Osteoblast (primary cell): ENCODE measurements at regions not wholly inside any gene's neighbourhood (a gene's known extent, or its start where the extent isn't known, plus 50 kb on each side); places are given as distances from the start of the nearest gene placed in this dataset.
A peak's percentile ranks its signal among the peaks of the same experiment; 100 is the strongest.
"Not testable (repeated sequence)": the region's sequence is repeated elsewhere in the genome, so short reads cannot be mapped to it uniquely, and the experiment has no call there.

Experiments used
- DNase-seq: peaks from one replicate; pipeline ENCODE4 v3.0.0; 2011; ENCODE audit warnings: low spot score, mixed read lengths; ENCODE audit not compliant: insufficient read length; ENCODE audit errors: missing footprints
- H2AFZ ChIP-seq: 2 replicates; pipeline ENCODE4 v1.6.0; 2011; ENCODE audit warnings: mild to moderate bottlenecking, low read length
- H3K27ac ChIP-seq: 2 replicates; pipeline ENCODE4 v1.5.1; 2011; ENCODE audit warnings: mild to moderate bottlenecking, low read depth, low read length, moderate library complexity
- H3K27me3 ChIP-seq: 2 replicates; pipeline ENCODE4 v1.6.0; 2012; ENCODE audit warnings: mild to moderate bottlenecking, control low read depth, inconsistent platforms, low read length, moderate library complexity; ENCODE audit not compliant: insufficient read depth
- H3K36me3 ChIP-seq: 2 replicates; pipeline ENCODE4 v1.5.1; 2011; ENCODE audit warnings: mild to moderate bottlenecking, low read length, control low read depth, moderate library complexity; ENCODE audit not compliant: insufficient read depth
- H3K4me1 ChIP-seq: 2 replicates; pipeline ENCODE4 v1.5.1; 2011; ENCODE audit warnings: mild to moderate bottlenecking, low read length, control low read depth, moderate library complexity; ENCODE audit not compliant: insufficient read depth
- H3K4me2 ChIP-seq: 2 replicates; pipeline ENCODE4 v1.6.0; 2011; ENCODE audit warnings: mild to moderate bottlenecking, low read length; ENCODE audit not compliant: insufficient read depth
- H3K4me3 ChIP-seq: fragments of 200-600 bp; sonication (generic); 3 replicates; pipeline ENCODE4 v1.5.1; 2012; ENCODE audit warnings: mild to moderate bottlenecking, low read length, inconsistent platforms; ENCODE audit not compliant: insufficient read depth
- H3K79me2 ChIP-seq: 2 replicates; pipeline ENCODE4 v1.6.0; 2012; ENCODE audit warnings: mild to moderate bottlenecking, low read length, control low read depth, inconsistent platforms; ENCODE audit not compliant: insufficient read depth
- H3K9me3 ChIP-seq: 2 replicates; pipeline ENCODE4 v1.5.1; 2011; ENCODE audit warnings: low read depth, low read length, control low read depth
- H4K20me1 ChIP-seq: 2 replicates; pipeline ENCODE4 v1.6.0; 2012; ENCODE audit warnings: mild to moderate bottlenecking, low read length, control low read depth; ENCODE audit not compliant: insufficient read depth
- CTCF ChIP-seq: IDR thresholded peaks from 2 replicates; pipeline ENCODE4 v1.5.1; 2011; ENCODE audit warnings: mild to moderate bottlenecking, low read depth, low read length, moderate library complexity; ENCODE audit errors: extremely low read depth

GRCh38 chr16:10323528-10323869 is 62.4 kb upstream of the ATF7IP2 start:
- no peak for DNase-seq
- TF ChIP-seq CTCF: no peak
- Histone ChIP-seq H3K4me1 (no peaks in the 10 kb centered on the region), H3K27me3 (no peaks in the 10 kb centered on the region), H3K27ac (no peak overlapping the region), H3K4me2 (no peak overlapping the region), H2AFZ (no peak overlapping the region), H3K36me3 (no peaks in the 10 kb centered on the region), H3K4me3 (no peak overlapping the region), H4K20me1 (no peaks in the 10 kb centered on the region), H3K79me2 (no peaks in the 10 kb centered on the region), H3K9me3 (no peaks in the 10 kb centered on the region)

- Histone ChIP-seq H3K27ac (no peak overlapping the region), H3K4me3 (no peak overlapping the region), H2AFZ (no peak overlapping the region), H3K4me1 (no peaks in the 10 kb centered on the region), H3K4me2 (no peak overlapping the region), H3K27me3 (no peaks in the 10 kb centered on the region), H3K9me3 (no peaks in the 10 kb centered on the region), H4K20me1 (no peaks in the 10 kb centered on the region), H3K36me3 (no peaks in the 10 kb centered on the region), H3K79me2 (no peaks in the 10 kb centered on the region)
- DNase-seq: no peak
- no peak for TF ChIP-seq CTCF
Measured at GRCh38 chr16:10324210-10324609, 61.7 kb upstream of the ATF7IP2 start.

- TF ChIP-seq CTCF: no peak
- Histone ChIP-seq H3K9me3 (no peaks in the 10 kb centered on the region), H3K36me3 (no peaks in the 10 kb centered on the region), H3K79me2 (no peaks in the 10 kb centered on the region), H3K4me2 (no peak overlapping the region), H3K4me1 (no peaks in the 10 kb centered on the region), H4K20me1 (no peaks in the 10 kb centered on the region), H2AFZ (no peak overlapping the region), H3K4me3 (no peak overlapping the region), H3K27ac (no peak overlapping the region), H3K27me3 (no peaks in the 10 kb centered on the region)
- no peak for DNase-seq
Measured at GRCh38 chr16:10325783-10326543, 59.9 kb upstream of the ATF7IP2 start.

- no peak overlapping the region for H3K27ac ChIP-seq
- H3K4me3 ChIP-seq: no peak overlapping the region
- no peaks in the 10 kb centered on the region for H4K20me1 ChIP-seq
- no peak for DNase-seq
- TF ChIP-seq CTCF: no peak
- H3K4me2 ChIP-seq: no peak overlapping the region
- H3K36me3 ChIP-seq: no peaks in the 10 kb centered on the region
- H3K79me2 ChIP-seq: no peaks in the 10 kb centered on the region
- no peaks in the 10 kb centered on the region for H3K4me1 ChIP-seq
- H3K9me3 ChIP-seq: no peaks in the 10 kb centered on the region
- no peaks in the 10 kb centered on the region for H3K27me3 ChIP-seq
- H2AFZ ChIP-seq: no peak overlapping the region
Measured at GRCh38 chr16:10326647-10327046, 59.2 kb upstream of the ATF7IP2 start.

GRCh38 chr16:10328291-10328690 is 57.6 kb upstream of the ATF7IP2 start:
- peak overlapping the region; percentile 92 for H2AFZ ChIP-seq
- not testable (repeated sequence) for H3K79me2 ChIP-seq, H3K4me3 ChIP-seq, H3K36me3 ChIP-seq, H4K20me1 ChIP-seq, DNase-seq, H3K4me2 ChIP-seq, H3K27ac ChIP-seq, H3K9me3 ChIP-seq, H3K27me3 ChIP-seq, H3K4me1 ChIP-seq
